ENCODE measurements at regions not wholly inside any gene's neighbourhood (a gene's known extent, or its start where the extent isn't known, plus 50 kb on each side); places are given as distances from the start of the nearest gene placed in this dataset.

DNA sequence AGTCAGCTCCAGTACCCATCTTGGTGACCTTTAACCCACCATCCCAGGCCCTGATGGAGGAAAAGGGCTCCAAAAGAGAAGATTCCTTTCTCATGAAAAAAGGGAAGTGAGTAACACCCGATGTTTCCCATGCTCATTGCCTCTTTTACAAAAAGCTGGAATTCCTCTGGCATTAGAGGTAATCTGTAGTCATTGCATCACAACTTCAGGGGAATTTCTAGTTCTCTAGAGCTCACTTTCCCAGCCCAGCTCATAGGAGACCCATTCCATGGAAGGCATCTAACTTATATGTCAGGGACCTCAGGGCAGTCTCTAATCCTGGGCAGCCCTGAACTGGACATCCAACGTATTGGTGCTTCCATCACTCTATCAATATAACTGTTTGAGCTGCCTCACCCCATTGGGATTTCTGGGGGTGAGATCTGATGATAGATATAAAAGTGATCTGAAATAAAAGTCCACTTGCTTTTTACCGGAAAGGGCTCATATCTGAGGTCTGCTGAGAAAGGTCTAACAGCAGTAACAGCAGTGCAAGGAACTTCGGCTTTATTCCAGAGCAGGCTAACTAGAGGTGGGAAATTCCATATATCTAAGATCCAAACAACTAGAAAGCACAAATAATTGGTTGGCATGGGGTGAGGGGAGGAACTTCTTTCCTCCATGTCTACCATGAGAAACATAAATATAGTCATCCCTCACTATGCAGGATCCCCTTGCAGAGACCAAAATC lies 106.1 kb downstream of the ETAA1 start:
- H3K9ac ChIP-seq (ENCODE audit: low read length), result no peak overlapping the region
- TF ChIP-seq RAD21 (conservative IDR thresholded peaks at IDR 0.05), result no peak
- no peak for TF ChIP-seq POLR2AphosphoS5 (IDR thresholded peaks at IDR 0.05)
- no peak for TF ChIP-seq TAF1 (IDR thresholded peaks at IDR 0.05; ENCODE audit: low read depth)
- TF ChIP-seq SMC3 (conservative IDR thresholded peaks at IDR 0.05; ENCODE audit: poor library complexity), result no peak
- TF ChIP-seq, protein P1, sequence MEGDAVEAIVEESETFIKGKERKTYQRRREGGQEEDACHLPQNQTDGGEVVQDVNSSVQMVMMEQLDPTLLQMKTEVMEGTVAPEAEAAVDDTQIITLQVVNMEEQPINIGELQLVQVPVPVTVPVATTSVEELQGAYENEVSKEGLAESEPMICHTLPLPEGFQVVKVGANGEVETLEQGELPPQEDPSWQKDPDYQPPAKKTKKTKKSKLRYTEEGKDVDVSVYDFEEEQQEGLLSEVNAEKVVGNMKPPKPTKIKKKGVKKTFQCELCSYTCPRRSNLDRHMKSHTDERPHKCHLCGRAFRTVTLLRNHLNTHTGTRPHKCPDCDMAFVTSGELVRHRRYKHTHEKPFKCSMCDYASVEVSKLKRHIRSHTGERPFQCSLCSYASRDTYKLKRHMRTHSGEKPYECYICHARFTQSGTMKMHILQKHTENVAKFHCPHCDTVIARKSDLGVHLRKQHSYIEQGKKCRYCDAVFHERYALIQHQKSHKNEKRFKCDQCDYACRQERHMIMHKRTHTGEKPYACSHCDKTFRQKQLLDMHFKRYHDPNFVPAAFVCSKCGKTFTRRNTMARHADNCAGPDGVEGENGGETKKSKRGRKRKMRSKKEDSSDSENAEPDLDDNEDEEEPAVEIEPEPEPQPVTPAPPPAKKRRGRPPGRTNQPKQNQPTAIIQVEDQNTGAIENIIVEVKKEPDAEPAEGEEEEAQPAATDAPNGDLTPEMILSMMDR (IDR thresholded peaks at IDR 0.05; ENCODE audit: poor library complexity, severe bottlenecking), result no peak
- TF ChIP-seq, protein P2, sequence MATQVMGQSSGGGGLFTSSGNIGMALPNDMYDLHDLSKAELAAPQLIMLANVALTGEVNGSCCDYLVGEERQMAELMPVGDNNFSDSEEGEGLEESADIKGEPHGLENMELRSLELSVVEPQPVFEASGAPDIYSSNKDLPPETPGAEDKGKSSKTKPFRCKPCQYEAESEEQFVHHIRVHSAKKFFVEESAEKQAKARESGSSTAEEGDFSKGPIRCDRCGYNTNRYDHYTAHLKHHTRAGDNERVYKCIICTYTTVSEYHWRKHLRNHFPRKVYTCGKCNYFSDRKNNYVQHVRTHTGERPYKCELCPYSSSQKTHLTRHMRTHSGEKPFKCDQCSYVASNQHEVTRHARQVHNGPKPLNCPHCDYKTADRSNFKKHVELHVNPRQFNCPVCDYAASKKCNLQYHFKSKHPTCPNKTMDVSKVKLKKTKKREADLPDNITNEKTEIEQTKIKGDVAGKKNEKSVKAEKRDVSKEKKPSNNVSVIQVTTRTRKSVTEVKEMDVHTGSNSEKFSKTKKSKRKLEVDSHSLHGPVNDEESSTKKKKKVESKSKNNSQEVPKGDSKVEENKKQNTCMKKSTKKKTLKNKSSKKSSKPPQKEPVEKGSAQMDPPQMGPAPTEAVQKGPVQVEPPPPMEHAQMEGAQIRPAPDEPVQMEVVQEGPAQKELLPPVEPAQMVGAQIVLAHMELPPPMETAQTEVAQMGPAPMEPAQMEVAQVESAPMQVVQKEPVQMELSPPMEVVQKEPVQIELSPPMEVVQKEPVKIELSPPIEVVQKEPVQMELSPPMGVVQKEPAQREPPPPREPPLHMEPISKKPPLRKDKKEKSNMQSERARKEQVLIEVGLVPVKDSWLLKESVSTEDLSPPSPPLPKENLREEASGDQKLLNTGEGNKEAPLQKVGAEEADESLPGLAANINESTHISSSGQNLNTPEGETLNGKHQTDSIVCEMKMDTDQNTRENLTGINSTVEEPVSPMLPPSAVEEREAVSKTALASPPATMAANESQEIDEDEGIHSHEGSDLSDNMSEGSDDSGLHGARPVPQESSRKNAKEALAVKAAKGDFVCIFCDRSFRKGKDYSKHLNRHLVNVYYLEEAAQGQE (IDR thresholded peaks at IDR 0.05; ENCODE audit: borderline replicate concordance), result no peak
- TF ChIP-seq EP300 (conservative IDR thresholded peaks at IDR 0.05; ENCODE audit: poor library complexity, severe bottlenecking), result no peak
- no peak for TF ChIP-seq EZH2 (IDR thresholded peaks at IDR 0.05; ENCODE audit: borderline replicate concordance, insufficient read depth, low read length, poor library complexity, severe bottlenecking)
- no peak for TF ChIP-seq MXI1 (conservative IDR thresholded peaks at IDR 0.05; ENCODE audit: poor library complexity, severe bottlenecking)

DNA sequence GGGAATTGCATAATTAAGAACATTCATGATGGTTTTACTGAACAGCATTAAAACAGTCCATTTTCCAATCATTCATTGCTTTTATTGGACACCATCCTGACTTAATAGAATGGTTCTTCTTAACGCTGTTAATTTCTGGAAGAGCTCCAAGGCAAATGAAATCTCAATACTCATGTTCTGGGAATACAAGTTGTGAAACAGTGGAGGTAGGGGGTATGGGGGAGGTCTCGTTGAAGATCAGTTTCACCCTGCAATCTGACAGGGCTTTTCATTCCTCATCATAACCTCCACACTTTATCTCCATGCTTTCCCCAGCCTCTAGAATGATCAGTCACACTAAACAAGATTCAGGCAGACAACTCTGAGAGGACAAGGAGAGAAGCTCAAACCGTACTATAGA lies 113.6 kb downstream of the ETAA1 start:
- TF ChIP-seq EZH2 (IDR thresholded peaks at IDR 0.05; ENCODE audit: borderline replicate concordance, insufficient read depth, low read length, poor library complexity, severe bottlenecking), result no peak
- TF ChIP-seq EP300 (conservative IDR thresholded peaks at IDR 0.05; ENCODE audit: poor library complexity, severe bottlenecking), result no peak
- TF ChIP-seq, protein P1 (IDR thresholded peaks at IDR 0.05; ENCODE audit: poor library complexity, severe bottlenecking), result no peak
- TF ChIP-seq MXI1 (conservative IDR thresholded peaks at IDR 0.05; ENCODE audit: poor library complexity, severe bottlenecking), result no peak
- H3K4me2 ChIP-seq (ENCODE audit: low read length), result no peak overlapping the region
- no peaks in the 10 kb centered on the region for H4K20me1 ChIP-seq (ENCODE audit: insufficient read depth)
- H3K27me3 ChIP-seq (ENCODE audit: insufficient read depth, low read depth, low read length), result no peaks in the 10 kb centered on the region
- no peaks in the 10 kb centered on the region for H3F3A ChIP-seq (ENCODE audit: insufficient read depth, low read length, poor library complexity, severe bottlenecking)
- no peaks in the 10 kb centered on the region for H3K9me3 ChIP-seq (ENCODE audit: low read length)
- no peaks in the 10 kb centered on the region for H3K79me2 ChIP-seq (replicated peaks; ENCODE audit: insufficient read depth, low read length)
- no peak overlapping the region for H3K4me3 ChIP-seq (ENCODE audit: low read length)
- H3K27ac ChIP-seq (ENCODE audit: low read length), result no peak overlapping the region
- no peaks in the 10 kb centered on the region for H3K36me3 ChIP-seq (ENCODE audit: insufficient read depth, low read length)
- no peak overlapping the region for H3K9ac ChIP-seq (ENCODE audit: low read length)
- no peaks in the 10 kb centered on the region for H3K9me2 ChIP-seq (ENCODE audit: insufficient read depth, low read length)
- no peak overlapping the region for H2AFZ ChIP-seq (ENCODE audit: low read depth, low read length)

More for the DNA sequence above, 106.1 kb downstream of the ETAA1 start:
- Histone ChIP-seq H3K9me2 (ENCODE audit: insufficient read depth, low read length) (no peaks in the 10 kb centered on the region), H4K20me1 (ENCODE audit: insufficient read depth) (no peaks in the 10 kb centered on the region), H3K9me3 (ENCODE audit: low read length) (no peaks in the 10 kb centered on the region), H3F3A (ENCODE audit: insufficient read depth, low read length, poor library complexity, severe bottlenecking) (no peaks in the 10 kb centered on the region), H3K79me2 (replicated peaks; ENCODE audit: insufficient read depth, low read length) (no peaks in the 10 kb centered on the region), H3K4me3 (ENCODE audit: low read length) (no peak overlapping the region), H3K27me3 (ENCODE audit: insufficient read depth, low read depth, low read length) (no peaks in the 10 kb centered on the region), H2AFZ (ENCODE audit: low read depth, low read length) (no peak overlapping the region), H3K27ac (ENCODE audit: low read length) (no peak overlapping the region), H3K36me3 (ENCODE audit: insufficient read depth, low read length) (no peaks in the 10 kb centered on the region), H3K4me2 (ENCODE audit: low read length) (no peak overlapping the region)

All from neural cell (in vitro differentiated cells).